CD4-positive, alpha-beta T cell treated with Interleukin-4 for 1 hour (primary cell): ENCODE measurements at regions not wholly inside any gene's neighbourhood (a gene's known extent, or its start where the extent isn't known, plus 50 kb on each side); places are given as distances from the start of the nearest gene placed in this dataset.
"Not testable (repeated sequence)": the region's sequence is repeated elsewhere in the genome, so short reads cannot be mapped to it uniquely, and the experiment has no call there.

Experiments
- DNase-seq, 2 donors: peaks; one replicate each; pipeline ENCODE4 v3.0.0-alpha.2; 2020 to 2022

- no peak for DNase-seq
Measured at GRCh38 chr4:86482306-86483172, 111.6 kb upstream of the PTPN13 start.

GRCh38 chr4:86483173-86483490 lies 111.0 kb upstream of the PTPN13 start:
- no peak for DNase-seq

- no peak for DNase-seq
Measured at GRCh38 chr4:86483773-86484172, 110.3 kb upstream of the PTPN13 start.

- no peak for DNase-seq
Measured at GRCh38 chr4:86484241-86484640, 109.9 kb upstream of the PTPN13 start.

DNA sequence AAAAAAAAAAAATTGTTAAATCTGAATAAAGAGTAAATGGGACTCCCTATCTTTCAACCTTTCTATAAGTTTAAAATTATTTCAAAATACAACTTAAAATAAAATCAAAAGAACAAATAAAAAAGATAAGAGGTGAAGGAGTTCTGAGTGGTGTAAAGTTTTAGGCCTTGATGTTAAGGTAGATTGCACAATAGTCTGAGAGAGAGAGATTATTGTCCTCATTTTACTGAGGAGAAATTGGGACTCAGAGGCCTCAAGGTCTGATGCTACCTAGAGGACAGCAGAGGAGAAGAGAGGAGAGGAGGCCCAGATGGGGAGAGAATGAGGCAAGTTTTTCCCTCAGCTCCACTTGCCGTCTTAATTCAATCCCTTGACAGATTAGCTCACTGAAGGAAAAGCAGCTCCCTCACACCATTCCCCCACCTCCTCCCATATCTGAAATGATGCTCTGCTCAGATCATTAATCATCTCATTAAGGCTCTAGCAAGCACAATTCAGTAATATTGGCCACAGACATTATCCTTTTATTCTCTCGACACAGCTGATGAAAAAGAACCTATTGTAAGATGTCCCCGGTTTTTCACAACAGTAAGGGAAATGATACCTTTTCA lies 106.3 kb upstream of the PTPN13 start:
- DNase-seq, result no peak

DNA sequence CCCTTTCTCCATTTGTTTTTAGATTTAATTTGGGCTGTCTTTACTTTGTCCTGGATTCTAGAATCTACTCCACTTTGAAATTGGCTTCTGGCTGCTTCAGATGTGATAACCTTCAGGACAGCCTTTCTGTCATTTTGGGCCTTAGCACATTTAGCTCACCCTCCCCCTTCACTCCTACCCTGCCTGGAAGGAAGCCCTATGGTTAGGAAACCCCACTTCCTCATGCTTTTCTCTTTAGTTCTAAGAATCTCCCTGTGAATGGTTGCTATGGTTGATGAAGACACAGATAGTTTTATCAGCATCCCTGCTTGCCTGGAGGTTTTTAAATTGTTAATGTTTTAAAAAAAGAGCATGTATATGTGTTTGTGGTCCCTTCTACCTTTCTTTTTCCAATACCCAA lies 100.7 kb upstream of the PTPN13 start:
- no peak for DNase-seq

DNA sequence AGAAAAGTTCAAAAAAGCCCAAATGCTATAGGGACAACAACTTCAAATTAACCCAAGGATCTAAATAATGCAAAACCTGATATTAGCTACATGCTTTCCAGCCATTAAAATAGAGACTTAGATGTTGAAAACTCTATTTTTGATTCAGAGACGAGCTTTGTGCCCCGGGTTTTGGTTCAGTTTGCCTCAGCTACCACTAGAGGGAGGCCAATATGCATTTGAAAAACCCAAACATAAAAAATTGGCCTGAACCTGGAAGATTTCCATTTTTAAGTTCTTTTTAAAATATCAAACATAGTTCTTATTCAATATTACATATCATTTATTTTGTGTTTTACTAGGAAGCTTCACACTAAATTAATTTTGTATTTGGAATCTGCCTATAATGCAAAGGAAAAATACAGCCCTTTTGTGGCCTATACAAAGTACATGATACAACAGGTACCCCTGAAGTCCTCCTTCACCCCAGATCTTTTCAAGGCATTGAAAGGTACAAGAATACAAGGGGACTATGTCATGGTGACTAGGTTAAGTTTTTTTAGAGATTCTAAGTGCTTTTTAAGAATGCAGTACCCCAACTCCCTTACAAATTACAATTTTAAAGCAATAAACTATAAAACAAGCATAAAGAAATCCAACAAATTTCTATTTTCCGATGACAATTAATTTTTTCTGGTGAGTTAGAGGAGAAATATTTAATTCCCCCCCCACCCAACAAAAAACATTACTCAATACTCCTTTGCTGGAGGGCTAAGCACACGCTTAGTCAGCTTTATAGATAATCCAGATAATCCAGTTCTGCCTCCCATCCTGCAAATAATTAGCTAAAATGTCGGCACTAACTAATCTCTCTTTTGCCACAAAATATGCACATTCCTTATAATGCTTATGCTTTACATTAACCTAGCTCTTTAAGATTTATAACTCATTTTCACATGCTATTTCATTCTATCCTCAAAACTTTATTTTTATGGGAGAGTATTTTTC lies 97.7 kb upstream of the PTPN13 start:
- DNase-seq, result peak; percentile 14 to 42

- no peak for DNase-seq
Measured at GRCh38 chr4:86497131-86497530, 97.0 kb upstream of the PTPN13 start.

DNA sequence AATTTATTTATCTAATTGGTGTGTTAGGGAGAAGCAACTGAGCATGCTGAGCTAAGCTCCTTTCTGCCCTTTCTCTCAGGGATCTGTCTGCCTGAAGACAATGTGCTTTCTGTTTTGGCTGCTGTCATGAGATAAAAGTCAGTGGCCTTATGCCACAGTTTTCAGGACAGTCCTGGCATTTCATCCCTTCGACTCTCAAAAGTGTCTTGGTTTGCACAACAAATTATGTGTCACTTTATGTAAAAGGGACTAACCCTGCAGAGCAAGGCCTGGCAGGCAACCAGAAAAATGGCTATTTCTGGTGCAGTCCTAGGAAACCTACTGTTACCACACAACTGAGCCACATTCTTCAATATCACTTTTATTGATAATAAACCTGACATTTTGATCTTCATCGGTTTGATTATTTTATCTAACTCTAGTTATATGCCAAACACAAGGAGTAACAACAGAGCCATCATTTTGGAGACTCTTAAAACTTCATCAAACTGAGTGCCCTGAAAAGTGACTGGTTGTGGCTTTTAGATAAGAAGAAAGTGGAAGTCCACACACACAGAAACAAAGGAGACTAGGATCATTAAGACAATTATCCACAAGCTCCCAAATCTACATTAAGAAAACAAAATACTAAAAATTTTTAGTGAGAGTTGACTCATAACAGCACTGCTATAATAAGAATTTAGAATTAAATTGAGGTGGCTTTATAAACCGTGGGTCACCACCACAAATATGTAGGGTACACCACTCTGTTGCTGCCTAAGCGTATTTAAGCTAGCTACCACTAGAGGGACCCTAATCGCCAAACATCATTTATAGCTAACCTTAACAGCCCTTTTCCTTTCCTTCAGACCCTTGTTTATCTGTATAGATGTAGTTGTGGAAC lies 95.9 kb upstream of the PTPN13 start:
- DNase-seq, result peak in 1 of 2 donors; percentile 43

- no peak for DNase-seq
Measured at GRCh38 chr4:86498863-86499166, 95.3 kb upstream of the PTPN13 start.

DNA sequence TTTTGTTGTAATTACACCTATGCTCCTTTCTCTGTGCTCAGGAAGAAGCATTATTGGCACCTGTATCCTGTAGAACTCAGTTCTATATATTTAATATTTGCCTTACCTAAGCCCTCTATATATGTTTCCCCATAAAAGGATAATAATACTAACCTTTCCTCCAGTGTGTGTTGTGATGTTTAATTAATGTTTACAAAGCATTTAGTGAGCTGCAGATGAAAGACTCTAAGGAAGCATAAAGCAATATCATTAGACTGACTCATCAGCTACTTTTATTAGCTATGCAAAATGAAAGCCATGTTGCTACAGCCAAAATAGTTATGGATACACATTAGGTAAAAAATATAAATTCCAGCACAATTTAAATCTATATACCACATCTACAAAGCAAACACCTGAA lies 93.6 kb upstream of the PTPN13 start:
- DNase-seq, result no peak

- no peak for DNase-seq
Measured at GRCh38 chr4:86502081-86502480, 92.0 kb upstream of the PTPN13 start.

DNA sequence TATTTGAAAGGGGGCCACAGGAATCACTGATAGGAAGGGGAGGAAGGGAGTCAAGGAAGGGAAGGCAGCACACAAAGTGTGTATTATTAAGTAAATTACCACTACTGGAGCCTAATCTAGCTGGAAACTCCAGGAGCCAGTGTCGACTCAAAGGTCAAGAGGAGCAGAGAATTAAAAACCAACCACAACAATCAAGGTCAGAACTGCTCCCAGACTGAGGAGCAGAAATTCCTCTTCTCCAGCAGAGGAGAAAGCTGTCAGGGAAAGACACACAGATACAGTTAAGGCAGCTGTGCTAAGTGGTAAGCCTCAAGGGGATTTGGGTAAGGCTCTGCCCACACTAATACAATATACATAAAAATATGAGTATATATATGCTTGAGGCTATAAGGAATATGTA lies 87.5 kb upstream of the PTPN13 start:
- DNase-seq, result no peak

DNA sequence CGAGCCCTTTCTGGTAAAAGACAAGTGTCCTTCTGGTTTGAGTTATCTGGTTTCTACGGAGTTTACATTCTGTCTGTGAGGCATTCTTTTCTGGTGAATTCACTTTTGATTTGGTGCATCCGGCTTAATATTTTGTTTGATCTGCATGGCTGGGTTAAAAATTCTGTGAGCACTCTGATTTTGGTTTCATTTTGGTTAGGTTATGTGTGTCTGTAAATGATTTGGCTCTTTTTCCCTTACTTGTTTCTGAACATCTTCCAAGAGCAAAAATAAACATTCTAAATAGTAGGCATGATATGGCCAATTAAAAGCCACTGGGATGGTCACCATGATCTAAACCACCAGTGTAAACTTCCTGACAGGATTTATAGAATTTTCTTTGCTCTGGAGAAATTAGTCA lies 85.7 kb upstream of the PTPN13 start:
- DNase-seq, result no peak

GRCh38 chr4:86511590-86511989 lies 82.5 kb upstream of the PTPN13 start:
- no peak for DNase-seq

DNA sequence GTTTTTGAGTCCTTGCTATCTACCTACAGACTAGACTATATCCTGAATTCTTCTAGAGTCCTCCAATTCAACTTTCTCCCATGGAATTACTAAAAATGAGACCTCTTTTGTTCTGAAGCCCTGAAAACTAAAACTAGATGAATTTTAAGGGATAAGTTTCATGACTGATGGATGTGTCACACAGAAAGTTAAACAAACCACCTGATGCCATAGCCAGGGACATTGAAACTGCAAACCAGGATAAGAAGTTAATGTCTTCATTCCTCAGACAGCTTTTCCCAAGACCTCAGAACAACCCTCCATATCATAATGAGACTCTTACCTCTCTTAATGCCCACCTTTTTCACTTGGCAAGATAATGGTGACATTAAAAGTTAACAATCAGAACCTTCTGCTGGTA lies 81.5 kb upstream of the PTPN13 start:
- no peak for DNase-seq

DNA sequence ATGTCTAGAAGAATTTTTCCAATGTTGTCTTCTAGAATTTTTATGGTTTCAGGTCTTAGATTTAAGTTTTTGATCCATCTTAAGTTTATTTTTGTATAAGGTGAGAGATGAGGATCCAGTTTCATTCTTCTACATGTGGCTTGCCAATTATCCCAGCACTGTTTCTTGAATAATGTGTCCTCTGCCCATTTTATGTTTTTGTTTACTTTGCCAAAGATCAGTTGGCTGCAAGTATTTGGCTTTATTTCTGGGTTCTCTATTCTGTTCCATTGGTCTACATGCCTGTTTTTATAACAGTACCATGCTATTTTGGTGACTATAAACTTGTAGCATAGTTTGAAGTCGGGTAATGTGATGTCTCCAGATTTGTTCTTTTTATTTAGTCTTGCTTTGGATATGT lies 78.2 kb upstream of the PTPN13 start:
- DNase-seq, result not testable (repeated sequence)

DNA sequence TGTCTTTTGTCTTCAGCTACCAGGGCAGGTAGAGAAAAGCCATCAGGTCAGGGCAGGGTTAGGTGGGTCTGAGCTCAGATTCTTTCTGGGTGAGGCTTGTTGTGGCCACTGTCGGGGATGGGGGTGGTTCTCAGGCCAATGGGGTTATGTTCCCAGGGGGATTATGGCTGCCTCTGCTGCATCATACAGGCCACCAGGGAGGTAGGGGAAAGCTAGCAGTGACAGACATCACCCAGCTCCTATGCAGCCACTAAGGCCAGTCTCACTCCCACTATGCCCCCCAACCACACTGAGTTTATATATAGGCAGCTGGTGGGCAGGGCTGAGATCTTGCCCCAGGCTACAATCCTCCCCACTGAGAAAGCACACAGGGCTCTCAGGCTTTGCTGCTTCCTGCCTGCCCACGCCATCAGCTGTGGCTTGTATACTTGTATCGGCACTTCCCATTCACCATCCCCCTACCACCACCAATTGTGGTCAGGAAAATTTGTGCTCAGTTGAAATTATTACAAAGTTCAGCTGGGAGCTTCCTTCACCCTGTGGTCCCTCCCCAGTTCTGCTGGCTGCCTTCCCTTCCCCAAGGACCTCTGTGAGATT lies 72.6 kb upstream of the PTPN13 start:
- DNase-seq, result no peak

GRCh38 chr4:86522349-86522748 lies 71.8 kb upstream of the PTPN13 start:
- DNase-seq, result peak in 1 of 2 donors; percentile 19

DNA sequence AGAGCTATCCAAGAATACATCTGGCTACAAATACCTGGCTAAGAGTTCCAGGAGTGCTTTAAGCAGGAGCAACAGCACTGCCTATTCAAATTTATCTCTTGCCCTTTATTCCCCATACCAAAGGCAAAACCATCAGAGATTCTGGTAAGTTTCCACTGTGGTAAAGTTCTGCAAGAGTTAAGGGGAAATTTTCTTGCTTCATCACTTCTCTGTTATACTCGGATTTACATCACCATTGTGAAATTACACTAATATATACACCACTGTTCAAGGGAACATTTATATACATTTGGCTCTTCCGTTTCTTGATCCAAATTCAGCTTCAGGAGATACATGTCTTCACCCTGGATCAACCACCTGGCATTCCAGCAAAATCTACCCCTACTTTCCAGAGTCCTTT lies 70.8 kb upstream of the PTPN13 start:
- DNase-seq, result no peak

DNA sequence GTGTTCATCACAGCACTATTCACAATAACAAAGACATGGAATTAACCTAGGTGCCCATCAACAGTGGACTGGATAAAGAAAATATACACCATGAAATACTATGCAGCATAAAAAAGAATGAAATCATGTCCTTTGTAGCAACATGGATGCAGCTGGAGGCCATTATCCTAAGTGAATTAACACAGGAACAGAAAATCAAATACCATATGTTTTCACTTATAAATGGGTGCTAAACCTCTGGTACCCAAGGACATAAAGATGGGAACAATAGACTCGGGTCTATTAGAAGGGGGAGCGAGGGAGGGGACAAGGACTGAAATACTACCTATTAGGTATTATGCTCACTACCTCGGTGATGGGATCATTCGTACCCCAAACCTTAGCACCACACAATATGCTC lies 66.4 kb upstream of the PTPN13 start:
- not testable (repeated sequence) for DNase-seq

- no peak for DNase-seq
Measured at GRCh38 chr4:86529436-86529835, 64.7 kb upstream of the PTPN13 start.
